Heart right ventricle (tissue), 16 donors: ENCODE measurements at regions not wholly inside any gene's neighbourhood (a gene's known extent, or its start where the extent isn't known, plus 50 kb on each side); places are given as distances from the start of the nearest gene placed in this dataset.

Source experiments
- ATAC-seq, 8 donors: fragments of 200-7000 bp; cut with Tn5 transposase; one replicate each; pipeline ENCODE4 v1.9.1; 2020; ENCODE audit warnings: mild to moderate bottlenecking in 8 of 8, moderate library complexity in 8 of 8, moderate number of reproducible peaks in 1 of 8
- DNase-seq, 2 donors: peaks; one replicate each; pipeline ENCODE4 v3.0.0-alpha.2; 2020
- H3K27ac ChIP-seq, 10 donors: fragments of 200-600 bp; sonication (generic) in 2 of 10; one replicate each; pipeline versions ENCODE4 v1.5.0 to v1.8.0; 2020 to 2022; ENCODE audit warnings: mild to moderate bottlenecking in 3 of 10
- H3K27me3 ChIP-seq, 7 donors: fragments of 200-600 bp; one replicate each; pipeline ENCODE4 v1.8.0; 2021 to 2022; ENCODE audit warnings: mild to moderate bottlenecking in 2 of 7
- H3K36me3 ChIP-seq, 9 donors: fragments of 200-600 bp; sonication (generic) in 1 of 9; one replicate each; pipeline versions ENCODE4 v1.5.0 to v1.8.0; 2020 to 2022; ENCODE audit warnings: mild to moderate bottlenecking in 2 of 9
- H3K4me1 ChIP-seq, 9 donors: fragments of 200-600 bp; sonication (generic) in 1 of 9; one replicate each; pipeline versions ENCODE4 v1.5.0 to v1.8.0; 2020 to 2022; ENCODE audit warnings: mild to moderate bottlenecking in 4 of 9
- H3K4me3 ChIP-seq, 10 donors: fragments of 200-600 bp; sonication (generic) in 2 of 10; one replicate each; pipeline versions ENCODE4 v1.5.0 to v1.8.0; 2020 to 2022; ENCODE audit warnings: mild to moderate bottlenecking in 7 of 10, moderate library complexity in 2 of 10
- H3K9me3 ChIP-seq, 11 donors: fragments of 200-600 bp in 10 of 11; sonication (generic) in 2 of 11; one replicate each; pipeline versions ENCODE4 v1.5.0 to v1.8.0; 2013 to 2022; ENCODE audit warnings: mild to moderate bottlenecking in 2 of 11, control low read depth in 1 of 11, moderate library complexity in 1 of 11
- WGBS, 2 donors: extraction: QIAGEN DNeasy Blood & Tissue Kit; methylation state at CpG; one replicate each; pipeline ENCODE4 v1.1.7; 2013; ENCODE audit warnings: inconsistent platforms in 1 of 2; 5-methylcytosine and 5-hydroxymethylcytosine counted together
- intact Hi-C, 10 donors: fragments of 100-400 bp; cut with DNase I; formaldehyde crosslinking; loops; one replicate each; pipeline versions ENCODE4 v1.11.1 to v1.14.2; 2022
- TF ChIP-seq, protein P1 (sequence below), 9 donors: fragments of 200-600 bp; sonication (generic) in 2 of 9; IDR thresholded peaks; one replicate each; pipeline versions ENCODE4 v1.5.0 to v1.8.0; 2021 to 2022; ENCODE audit warnings: antibody characterized with exemption in 9 of 9, mild to moderate bottlenecking in 5 of 9, moderate library complexity in 1 of 9
- donor health status: Arrhythmogenic right ventricular cardiomyopathy.
- donor health status: ischemic (EF 13 %, LVEDD 7.1; RV severe dilation, severe dysfunction).
- donor health status: healthy with polysubstance abuse.
- donor health status: DM: no; HTN: yes; CAD: no.
- donor health status: DM: no; HTN: no; CAD: no.
- donor health status: ischemic (EF 25% LVEDD 6.9; RV normal size, moderate dysfunction).
- donor health status: ischemic (EF 25% LVEDD 5.7; RV mildly dilated, moderate dysfunction).
- donor health status: healthy.
- donor health status: DM: yes; HTN: yes; CAD: no.
- donor health status: Ischemic cardiomyopathy.
- donor health status: ischemic (EF 35%, LVEDD 5.7; RV mildly dilated, moderate dysfunction).
- donor health status: nonischemic (EF 11% LVEDD 7.7; RV severe dilation, severe dysfunction).
- donor health status: DM: yes; HTN: yes; CAD: no.
- donor health status: PGD.
- donor health status: ischemic (EF 29% LVEDD 5.4; RV normal size, mild dysfunction).
- donor health status: nonischemic (EF 23%, LVEDD 6.1; RV moderate dilation, normal function).

DNA sequence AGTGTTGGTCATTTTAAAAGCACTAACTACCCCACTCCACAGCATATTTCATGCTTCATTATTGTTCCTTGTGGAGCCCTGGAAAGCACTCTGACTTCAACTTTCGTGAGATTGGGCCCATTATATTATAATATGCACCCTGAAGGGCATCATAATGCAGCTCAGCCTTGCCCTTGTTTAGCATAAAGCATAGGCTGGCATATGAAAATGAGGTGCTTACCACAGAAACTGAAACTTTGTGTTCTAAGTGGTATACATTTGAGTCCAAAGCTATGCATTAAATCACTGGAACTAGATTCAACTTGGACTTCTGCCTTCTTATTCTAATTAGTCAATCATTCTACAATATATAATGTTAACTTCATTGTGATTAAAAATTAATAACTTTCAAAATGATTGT, 1027.9 kb downstream of the STIM2 start:
- DNase-seq (no peak), ATAC-seq (no peak)
- Histone ChIP-seq H3K36me3 (no peaks in the 10 kb centered on the region), H3K27ac (no peak overlapping the region), H3K4me3 (no peak overlapping the region), H3K27me3 (no peaks in the 10 kb centered on the region), H3K4me1 (no peaks in the 10 kb centered on the region), H3K9me3 (no peaks in the 10 kb centered on the region)
- WGBS, 2 donors = 52 to 67% methylated on average over 1 of the region's 1 CpG
- TF ChIP-seq, protein P1, sequence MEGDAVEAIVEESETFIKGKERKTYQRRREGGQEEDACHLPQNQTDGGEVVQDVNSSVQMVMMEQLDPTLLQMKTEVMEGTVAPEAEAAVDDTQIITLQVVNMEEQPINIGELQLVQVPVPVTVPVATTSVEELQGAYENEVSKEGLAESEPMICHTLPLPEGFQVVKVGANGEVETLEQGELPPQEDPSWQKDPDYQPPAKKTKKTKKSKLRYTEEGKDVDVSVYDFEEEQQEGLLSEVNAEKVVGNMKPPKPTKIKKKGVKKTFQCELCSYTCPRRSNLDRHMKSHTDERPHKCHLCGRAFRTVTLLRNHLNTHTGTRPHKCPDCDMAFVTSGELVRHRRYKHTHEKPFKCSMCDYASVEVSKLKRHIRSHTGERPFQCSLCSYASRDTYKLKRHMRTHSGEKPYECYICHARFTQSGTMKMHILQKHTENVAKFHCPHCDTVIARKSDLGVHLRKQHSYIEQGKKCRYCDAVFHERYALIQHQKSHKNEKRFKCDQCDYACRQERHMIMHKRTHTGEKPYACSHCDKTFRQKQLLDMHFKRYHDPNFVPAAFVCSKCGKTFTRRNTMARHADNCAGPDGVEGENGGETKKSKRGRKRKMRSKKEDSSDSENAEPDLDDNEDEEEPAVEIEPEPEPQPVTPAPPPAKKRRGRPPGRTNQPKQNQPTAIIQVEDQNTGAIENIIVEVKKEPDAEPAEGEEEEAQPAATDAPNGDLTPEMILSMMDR (IDR thresholded peaks at IDR 0.05) = no peak
- intact Hi-C loops = no loop called here

DNA sequence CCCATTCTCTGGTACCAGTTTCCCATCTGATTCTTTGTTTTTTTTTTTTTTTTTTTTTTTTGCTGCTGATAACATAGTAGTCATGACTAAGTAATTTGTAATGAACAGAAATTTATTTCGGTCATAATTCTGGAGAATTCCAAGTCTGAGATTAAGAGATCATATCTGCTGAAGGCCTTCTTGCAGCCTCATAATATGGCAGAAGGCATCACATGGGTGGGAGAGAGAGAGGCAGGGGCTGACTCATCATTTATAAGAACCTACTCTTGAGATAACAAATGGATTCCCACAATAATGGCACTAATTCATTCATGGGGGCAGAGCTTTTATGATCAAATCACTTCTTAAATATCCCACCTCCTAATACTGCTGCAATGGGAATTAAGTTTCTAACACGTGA, 1034.3 kb downstream of the STIM2 start:
- no peaks in the 10 kb centered on the region for H3K9me3 ChIP-seq
- DNase-seq (no peak), ATAC-seq (no peak)
- TF ChIP-seq, protein P1 (IDR thresholded peaks at IDR 0.05) = no peak
- H3K4me1 ChIP-seq = no peaks in the 10 kb centered on the region
- H3K27ac ChIP-seq = no peak overlapping the region
- no peak overlapping the region for H3K4me3 ChIP-seq
- no peaks in the 10 kb centered on the region for H3K27me3 ChIP-seq
- H3K36me3 ChIP-seq = no peaks in the 10 kb centered on the region
- 83 to 85% methylated on average over 2 of the region's 2 CpGs for WGBS, 2 donors
- intact Hi-C loops = no loop called here

DNA sequence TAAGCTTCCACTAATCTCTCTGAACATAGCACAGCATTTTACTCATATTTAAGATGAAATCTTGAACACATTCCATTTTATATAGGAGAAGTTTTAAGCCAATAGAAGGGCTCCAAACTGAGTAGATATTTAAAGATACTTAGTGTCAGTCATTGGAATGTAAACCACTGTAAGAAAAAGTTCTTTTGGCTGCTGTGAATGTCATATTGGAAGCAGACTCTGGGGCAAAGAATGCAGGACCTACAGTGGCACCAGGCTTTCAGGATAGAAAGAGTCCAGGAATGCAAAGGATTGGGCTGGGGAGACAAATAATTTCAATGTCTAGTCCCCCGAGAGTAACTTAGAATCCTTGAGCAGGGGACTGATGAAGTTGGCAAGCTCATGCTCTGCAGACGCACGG, 1047.7 kb downstream of the STIM2 start:
- 59 to 65% methylated on average over 3 of the region's 3 CpGs for WGBS, 2 donors
- Histone ChIP-seq H3K27ac (no peak overlapping the region), H3K27me3 (no peaks in the 10 kb centered on the region), H3K36me3 (no peaks in the 10 kb centered on the region), H3K4me1 (no peaks in the 10 kb centered on the region), H3K4me3 (no peak overlapping the region), H3K9me3 (peaks cover 0 to 4% (median 0%) of the 10 kb centered on the region in 11 donors)
- DNase-seq = no peak
- TF ChIP-seq, protein P1 (IDR thresholded peaks at IDR 0.05) = no peak
- ATAC-seq = peak in 1 of 8 donors; percentile 25
- intact Hi-C loops = no loop called here

DNA sequence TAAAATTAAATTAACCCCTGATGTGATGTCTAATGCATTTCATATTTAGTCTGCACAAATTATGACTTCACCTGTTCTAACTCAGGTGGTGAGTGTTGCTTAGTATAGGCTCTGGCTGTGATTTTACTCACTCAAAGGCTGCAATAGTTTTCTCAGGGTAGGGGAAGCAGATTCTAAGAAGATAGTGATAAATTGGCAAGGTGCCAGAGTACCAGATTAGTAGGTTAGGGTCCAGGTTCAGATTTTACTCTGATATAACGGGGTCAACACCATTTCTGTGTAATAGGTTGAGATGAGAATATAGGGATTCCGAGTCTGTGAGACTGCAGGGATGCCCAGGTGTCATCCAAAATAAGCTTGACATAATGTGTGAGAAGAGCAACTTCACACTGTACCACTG, 1049.6 kb downstream of the STIM2 start:
- peaks cover 0 to 8% (median 0%) of the 10 kb centered on the region in 11 donors for H3K9me3 ChIP-seq
- H3K27ac ChIP-seq = no peak overlapping the region
- no peak overlapping the region for H3K4me3 ChIP-seq
- DNase-seq (no peak), ATAC-seq (no peak)
- H3K27me3 ChIP-seq = no peaks in the 10 kb centered on the region
- WGBS, 2 donors = 15 to 41% methylated on average over 2 of the region's 2 CpGs
- H3K4me1 ChIP-seq = no peaks in the 10 kb centered on the region
- intact Hi-C loops = loop anchor here in 1 of 10 donors (10.0 kb wide), 1 partner anchor 825 kb away; no protein-coding TSS in a partner anchor
- TF ChIP-seq, protein P1 (IDR thresholded peaks at IDR 0.05) = no peak
- no peaks in the 10 kb centered on the region for H3K36me3 ChIP-seq
